HL-60 (cell line): ENCODE measurements at regions not wholly inside any gene's neighbourhood (a gene's known extent, or its start where the extent isn't known, plus 50 kb on each side); places are given as distances from the start of the nearest gene placed in this dataset.

Experiments used
- CTCF ChIP-seq: IDR thresholded peaks from one replicate; pipeline ENCODE4 v1.5.1; 2011; ENCODE audit warnings: low read length, control low read depth, inconsistent platforms; ENCODE audit not compliant: insufficient read depth
- POLR2AphosphoS5 ChIP-seq: IDR thresholded peaks from 2 replicates; pipeline ENCODE4 v1.6.1; 2012; ENCODE audit warnings: low read depth
- REST ChIP-seq: IDR thresholded peaks from 2 replicates; pipeline ENCODE4 v1.6.1; 2012; ENCODE audit warnings: low read depth; ENCODE audit not compliant: insufficient replicate concordance
- SPI1 ChIP-seq: IDR thresholded peaks from 2 replicates; pipeline ENCODE4 v1.6.1; 2012; ENCODE audit warnings: low read depth, mild to moderate bottlenecking, borderline replicate concordance

GRCh38 chr6:12449447-12449846 is 159.3 kb downstream of the EDN1 start:
- TF ChIP-seq CTCF (no peak), POLR2AphosphoS5 (no peak), REST (no peak), SPI1 (no peak)
